Ishikawa (cell line): ENCODE measurements at regions not wholly inside any gene's neighbourhood (a gene's known extent, or its start where the extent isn't known, plus 50 kb on each side); places are given as distances from the start of the nearest gene placed in this dataset.

Experiments used
- EGR1 ChIP-seq: IDR thresholded peaks from 2 replicates; pipeline ENCODE4 v1.6.1; 2012
- EP300 ChIP-seq: IDR thresholded peaks from 2 replicates; pipeline ENCODE4 v1.6.1; 2012; ENCODE audit warnings: borderline replicate concordance

DNA sequence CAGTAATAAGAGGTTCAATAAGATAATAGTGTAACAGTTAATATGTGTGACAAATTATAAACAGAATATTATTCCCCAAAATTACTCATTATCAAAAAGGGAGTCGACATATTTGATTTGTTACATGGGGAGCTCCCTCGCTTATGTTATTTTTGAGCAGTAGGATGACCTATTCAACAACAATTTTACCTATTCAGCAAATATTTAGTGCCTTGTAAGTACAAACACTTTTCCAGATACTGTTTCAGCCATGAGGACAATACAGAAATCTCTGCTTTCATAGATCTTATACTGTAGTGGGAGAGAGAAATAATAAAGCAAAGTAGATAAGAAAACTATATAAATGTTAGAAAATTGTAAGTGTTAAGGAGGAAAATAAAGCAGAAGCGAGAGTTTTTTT lies 1342.8 kb upstream of the WWC1 start:
- no peak for TF ChIP-seq EP300
- TF ChIP-seq EGR1: no peak
